22Rv1 (cell line): ENCODE measurements at regions not wholly inside any gene's neighbourhood (a gene's known extent, or its start where the extent isn't known, plus 50 kb on each side); places are given as distances from the start of the nearest gene placed in this dataset.
A peak's percentile ranks its signal among the peaks of the same experiment; 100 is the strongest.

Experiments
- H3K27ac ChIP-seq: fragments of 450-650 bp; 2 replicates; pipeline ENCODE4 v1.5.1; 2017
- ZFX ChIP-seq: fragments of 450-650 bp; IDR thresholded peaks from 2 replicates; pipeline ENCODE4 v1.6.1; 2017; ENCODE audit warnings: antibody characterized with exemption, borderline replicate concordance
- TF ChIP-seq, protein P1 (sequence below): fragments of 450-650 bp; IDR thresholded peaks from 2 replicates; pipeline ENCODE4 v1.5.1; 2017; ENCODE audit warnings: mild to moderate bottlenecking

DNA sequence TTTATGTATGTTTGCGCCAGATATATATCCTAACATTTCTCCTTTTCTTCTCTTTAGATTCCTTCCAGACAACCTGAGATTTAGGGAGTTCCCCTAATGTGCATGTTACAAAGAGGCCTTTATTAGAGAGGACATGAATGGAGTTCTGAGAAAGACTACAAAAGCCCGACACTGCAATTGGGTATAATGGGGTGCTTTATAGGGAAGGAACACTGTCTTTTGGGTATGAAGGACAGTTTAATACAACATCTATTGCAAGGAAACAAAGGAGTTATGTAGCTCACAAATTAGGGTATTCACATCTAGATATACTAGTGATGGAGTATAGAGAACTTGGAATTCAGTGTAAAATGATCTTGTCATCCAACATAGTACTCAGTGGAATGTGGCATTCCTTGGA lies 383.8 kb downstream of the FIGN start:
- no peak overlapping the region for H3K27ac ChIP-seq
- TF ChIP-seq, protein P1, sequence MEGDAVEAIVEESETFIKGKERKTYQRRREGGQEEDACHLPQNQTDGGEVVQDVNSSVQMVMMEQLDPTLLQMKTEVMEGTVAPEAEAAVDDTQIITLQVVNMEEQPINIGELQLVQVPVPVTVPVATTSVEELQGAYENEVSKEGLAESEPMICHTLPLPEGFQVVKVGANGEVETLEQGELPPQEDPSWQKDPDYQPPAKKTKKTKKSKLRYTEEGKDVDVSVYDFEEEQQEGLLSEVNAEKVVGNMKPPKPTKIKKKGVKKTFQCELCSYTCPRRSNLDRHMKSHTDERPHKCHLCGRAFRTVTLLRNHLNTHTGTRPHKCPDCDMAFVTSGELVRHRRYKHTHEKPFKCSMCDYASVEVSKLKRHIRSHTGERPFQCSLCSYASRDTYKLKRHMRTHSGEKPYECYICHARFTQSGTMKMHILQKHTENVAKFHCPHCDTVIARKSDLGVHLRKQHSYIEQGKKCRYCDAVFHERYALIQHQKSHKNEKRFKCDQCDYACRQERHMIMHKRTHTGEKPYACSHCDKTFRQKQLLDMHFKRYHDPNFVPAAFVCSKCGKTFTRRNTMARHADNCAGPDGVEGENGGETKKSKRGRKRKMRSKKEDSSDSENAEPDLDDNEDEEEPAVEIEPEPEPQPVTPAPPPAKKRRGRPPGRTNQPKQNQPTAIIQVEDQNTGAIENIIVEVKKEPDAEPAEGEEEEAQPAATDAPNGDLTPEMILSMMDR = no peak
- no peak for TF ChIP-seq ZFX

DNA sequence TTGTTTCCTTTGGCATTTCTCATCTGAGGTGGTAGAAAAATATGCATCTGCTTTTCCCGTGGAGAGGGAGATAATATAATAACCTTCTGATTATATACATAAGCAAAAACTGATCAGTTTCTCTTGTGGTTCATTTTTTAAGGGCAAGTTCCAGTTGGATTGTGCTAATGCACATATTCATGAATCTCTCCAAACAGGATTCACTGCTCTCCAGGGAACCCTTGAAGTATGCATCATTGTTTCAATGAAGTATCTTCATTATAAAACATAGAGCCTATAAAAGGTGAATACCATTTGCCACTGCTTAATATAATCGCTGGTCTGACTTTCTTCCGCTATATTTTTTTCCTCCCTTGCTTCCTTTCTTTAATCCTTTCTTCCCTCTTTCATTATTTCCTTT lies 384.7 kb downstream of the FIGN start:
- TF ChIP-seq, protein P1 = no peak
- no peak for TF ChIP-seq ZFX
- H3K27ac ChIP-seq = no peak overlapping the region

DNA sequence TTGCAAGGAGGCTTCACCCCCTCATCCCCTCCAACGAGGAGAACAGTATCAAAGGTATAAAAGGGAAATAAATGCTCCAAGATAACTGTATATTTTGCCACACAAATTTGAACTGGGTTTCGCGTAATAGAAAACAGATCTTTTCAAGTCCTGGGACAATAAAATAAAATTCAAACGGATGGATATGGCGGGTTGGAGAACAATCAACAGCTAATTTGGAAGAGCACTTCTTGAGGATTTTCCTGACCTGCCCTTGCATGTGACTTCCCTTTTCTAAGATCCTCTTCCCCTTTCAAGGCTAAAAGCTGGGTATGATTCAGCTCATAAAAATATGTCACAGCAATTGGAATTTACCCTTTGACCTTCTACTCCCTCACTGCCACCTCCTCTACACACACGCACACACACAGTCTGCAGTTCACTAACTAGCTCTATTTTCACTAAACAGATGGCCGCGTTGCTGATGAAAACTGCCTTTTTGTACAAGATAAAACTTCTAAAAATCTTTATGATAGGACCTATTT lies 386.9 kb downstream of the FIGN start:
- no peak overlapping the region for H3K27ac ChIP-seq
- TF ChIP-seq, protein P1 = no peak
- TF ChIP-seq ZFX = no peak

DNA sequence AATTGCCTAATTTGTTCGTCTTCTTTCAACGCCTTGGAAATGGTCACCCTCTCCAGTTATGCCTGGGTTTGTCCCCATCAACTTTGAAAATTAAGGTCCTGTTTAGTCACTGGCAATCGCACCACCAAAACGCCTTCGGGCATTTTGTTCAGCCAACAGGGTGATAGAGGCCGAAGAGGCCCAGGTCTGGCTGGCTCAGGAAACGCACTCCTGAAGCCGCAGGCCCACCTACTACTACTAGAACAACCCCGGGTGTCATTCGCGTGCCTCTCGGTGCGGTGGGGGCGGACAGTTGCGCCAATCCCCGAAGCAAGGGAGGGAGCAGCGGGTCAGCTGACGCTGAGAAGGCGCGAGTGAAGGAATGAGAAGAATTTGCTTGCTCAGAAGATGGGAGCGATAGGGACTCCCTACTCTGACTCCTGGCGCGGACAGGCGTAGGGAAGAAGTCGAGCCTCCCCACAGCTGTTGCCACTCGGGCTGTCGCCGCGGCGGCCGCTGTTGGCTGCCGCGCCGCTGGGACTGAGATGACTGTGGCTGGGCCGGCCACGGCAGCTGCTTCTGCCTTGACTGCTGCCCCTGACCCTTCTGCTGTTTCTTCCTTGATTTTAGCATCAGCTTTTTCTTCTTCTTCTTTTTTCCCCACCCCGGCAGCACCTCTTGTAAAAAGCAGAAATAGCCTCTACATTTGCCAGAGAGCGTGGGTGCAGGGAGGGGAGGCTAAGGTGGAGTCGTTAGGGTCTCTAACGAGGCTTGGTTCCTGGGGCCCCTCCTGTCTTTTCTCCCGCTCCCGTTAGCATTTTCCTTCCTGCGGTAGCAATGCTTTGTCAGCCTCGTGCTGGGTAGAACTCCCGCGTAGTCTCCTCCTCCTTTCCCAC lies 387.6 kb downstream of the FIGN start:
- TF ChIP-seq, protein P1 = no peak
- TF ChIP-seq ZFX = no peak
- no peak overlapping the region for H3K27ac ChIP-seq

DNA sequence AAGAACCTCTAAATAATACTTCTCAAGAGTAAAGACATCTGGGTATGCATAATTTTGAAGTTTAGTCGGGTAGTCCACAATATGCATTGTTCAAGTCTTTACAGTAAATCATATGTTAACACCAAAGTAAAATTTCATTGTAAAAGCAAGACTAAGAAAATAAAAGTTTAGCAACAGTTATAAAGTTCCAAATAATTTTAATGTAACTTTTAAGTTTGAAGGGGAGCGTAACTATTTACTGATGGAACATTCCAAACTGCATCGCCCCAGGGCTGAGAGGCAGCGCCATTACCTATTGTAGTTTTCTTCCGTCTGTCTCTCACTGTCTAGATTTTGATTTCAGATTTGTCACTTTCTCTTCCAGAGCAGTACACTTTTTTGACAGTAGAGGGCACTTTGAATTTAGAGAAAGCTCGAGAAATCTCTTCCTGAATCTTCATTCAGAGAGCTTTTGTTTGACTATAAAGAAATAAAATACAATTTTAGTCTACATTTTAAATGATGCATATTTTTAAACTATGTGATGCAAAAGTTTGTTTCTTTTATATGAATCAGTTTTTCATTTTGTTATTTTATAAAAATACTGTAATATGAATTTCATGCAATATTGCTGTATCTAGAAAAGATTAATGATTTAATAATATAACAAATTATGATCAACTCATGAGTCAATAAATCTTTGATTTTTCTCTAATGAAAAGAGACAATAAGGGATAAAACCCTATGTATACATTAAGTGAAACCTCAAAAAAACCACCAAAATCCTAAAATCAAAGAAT lies 389.8 kb downstream of the FIGN start:
- no peak for TF ChIP-seq ZFX
- TF ChIP-seq, protein P1 = peak; percentile 57
- no peak overlapping the region for H3K27ac ChIP-seq

DNA sequence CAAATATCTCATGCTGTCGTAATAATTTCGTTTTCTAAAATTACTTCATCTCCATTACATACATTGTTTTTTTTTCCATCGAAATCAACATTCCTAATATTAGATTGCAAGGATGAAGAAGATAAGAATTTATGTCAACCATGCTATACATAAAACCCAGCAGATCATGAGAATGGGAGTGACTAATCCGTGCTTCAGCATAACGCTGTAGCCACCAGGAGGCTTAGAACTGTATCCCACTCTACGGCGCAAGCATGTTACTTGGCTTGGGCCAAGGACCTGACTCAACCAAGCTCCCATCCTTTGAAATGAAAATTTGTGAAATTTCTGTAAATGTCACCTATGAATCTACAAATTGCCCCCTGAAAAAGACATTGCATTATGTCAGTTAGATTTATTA lies 392.5 kb downstream of the FIGN start:
- TF ChIP-seq ZFX = no peak
- TF ChIP-seq, protein P1 = no peak

More for the DNA sequence above, 392.5 kb downstream of the FIGN start:
- no peak overlapping the region for H3K27ac ChIP-seq
